ENCODE measurements at regions not wholly inside any gene's neighbourhood (a gene's known extent, or its start where the extent isn't known, plus 50 kb on each side); places are given as distances from the start of the nearest gene placed in this dataset.

- Mint-ChIP-seq H3K9me3 (peaks cover 16% of the 10 kb centered on the region), H3K27ac (no peak overlapping the region), H3K36me3 (no peaks in the 10 kb centered on the region), H3K4me1 (no peaks in the 10 kb centered on the region), H3K27me3 (ENCODE audit: low read depth) (no peaks in the 10 kb centered on the region), H3K4me3 (no peak overlapping the region)
- no peak for TF ChIP-seq CTCF (IDR thresholded peaks at IDR 0.05; ENCODE audit: unreplicated experiment)
- no peak for DNase-seq (ENCODE audit: low spot score in 2 of 2, unreplicated experiment in 2 of 2)
These were observed 1515.0 kb downstream of the OTOL1 start for GRCh38 chr3:163011596-163011995.

- no peak for TF ChIP-seq CTCF (IDR thresholded peaks at IDR 0.05; ENCODE audit: unreplicated experiment)
- Mint-ChIP-seq H3K27ac (no peak overlapping the region), H3K9me3 (peaks cover 23% of the 10 kb centered on the region), H3K4me1 (no peaks in the 10 kb centered on the region), H3K27me3 (ENCODE audit: low read depth) (no peaks in the 10 kb centered on the region), H3K36me3 (no peaks in the 10 kb centered on the region), H3K4me3 (no peak overlapping the region)
- DNase-seq (ENCODE audit: low spot score in 2 of 2, unreplicated experiment in 2 of 2) = no peak
These were observed 1519.6 kb downstream of the OTOL1 start for GRCh38 chr3:163016251-163016650.

- H3K4me1 Mint-ChIP-seq = no peaks in the 10 kb centered on the region
- DNase-seq (ENCODE audit: low spot score in 2 of 2, unreplicated experiment in 2 of 2) = no peak
- no peak for TF ChIP-seq CTCF (IDR thresholded peaks at IDR 0.05; ENCODE audit: unreplicated experiment)
- H3K4me3 Mint-ChIP-seq = no peak overlapping the region
- H3K27ac Mint-ChIP-seq = no peak overlapping the region
- H3K9me3 Mint-ChIP-seq = peaks cover 23% of the 10 kb centered on the region
- no peaks in the 10 kb centered on the region for H3K27me3 Mint-ChIP-seq (ENCODE audit: low read depth)
- H3K36me3 Mint-ChIP-seq = no peaks in the 10 kb centered on the region
These were observed 1521.5 kb downstream of the OTOL1 start for GRCh38 chr3:163018067-163018466.

- H3K4me3 Mint-ChIP-seq = no peak overlapping the region
- no peaks in the 10 kb centered on the region for H3K4me1 Mint-ChIP-seq
- H3K36me3 Mint-ChIP-seq = no peaks in the 10 kb centered on the region
- no peak overlapping the region for H3K27ac Mint-ChIP-seq
- peaks cover 23% of the 10 kb centered on the region for H3K9me3 Mint-ChIP-seq
- no peak for DNase-seq (ENCODE audit: low spot score in 2 of 2, unreplicated experiment in 2 of 2)
- H3K27me3 Mint-ChIP-seq (ENCODE audit: low read depth) = no peaks in the 10 kb centered on the region
- no peak for TF ChIP-seq CTCF (IDR thresholded peaks at IDR 0.05; ENCODE audit: unreplicated experiment)
These were observed 1522.1 kb downstream of the OTOL1 start for GRCh38 chr3:163018664-163019063.

- Mint-ChIP-seq H3K36me3 (no peaks in the 10 kb centered on the region), H3K4me3 (no peak overlapping the region), H3K27ac (no peak overlapping the region)
These were observed 1522.7 kb downstream of the OTOL1 start for GRCh38 chr3:163019260-163019659.

More at GRCh38 chr3:163019260-163019659, 1522.7 kb downstream of the OTOL1 start:
- Mint-ChIP-seq H3K4me1 (no peaks in the 10 kb centered on the region), H3K9me3 (peaks cover 23% of the 10 kb centered on the region), H3K27me3 (ENCODE audit: low read depth) (no peaks in the 10 kb centered on the region)
- no peak for DNase-seq (ENCODE audit: low spot score in 2 of 2, unreplicated experiment in 2 of 2)
- no peak for TF ChIP-seq CTCF (IDR thresholded peaks at IDR 0.05; ENCODE audit: unreplicated experiment)

Measured in mesothelial cell of epicardium (in vitro differentiated cells).